GM12878 (cell line): ENCODE measurements at regions not wholly inside any gene's neighbourhood (a gene's known extent, or its start where the extent isn't known, plus 50 kb on each side); places are given as distances from the start of the nearest gene placed in this dataset.

Experiments used
- BACH1 ChIP-seq: fragments of 450-650 bp; IDR thresholded peaks from 2 replicates; pipeline ENCODE4 v1.6.1; 2017; ENCODE audit warnings: mild to moderate bottlenecking, borderline replicate concordance
- CHD2 ChIP-seq: IDR thresholded peaks from 2 replicates; pipeline ENCODE4 v1.6.1; 2011; ENCODE audit warnings: low read depth, low read length, improper control_type of control experiment, borderline replicate concordance
- CTCF ChIP-seq, 3 experiments: IDR thresholded peaks in 2 of 3; conservative IDR thresholded peaks in 1 of 3; 2 replicates each; pipeline ENCODE4 v1.5.1; 2011; ENCODE audit warnings: low read depth in 3 of 3, low read length in 3 of 3, mild to moderate bottlenecking in 3 of 3, control low read depth in 2 of 3, moderate library complexity in 2 of 3, inconsistent platforms in 1 of 3, mixed read lengths in 1 of 3; ENCODE audit not compliant: control insufficient read depth in 2 of 3, insufficient read depth in 1 of 3; ENCODE audit errors: extremely low read depth in 1 of 3
- EGR1 ChIP-seq, 2 experiments: IDR thresholded peaks; 1 replicate in 1 of 2; 2 replicates in 1 of 2; pipeline ENCODE4 v1.6.1; 2011 to 2012; ENCODE audit warnings: low read depth in 2 of 2, low read length in 2 of 2, borderline replicate concordance in 1 of 2, mild to moderate bottlenecking in 1 of 2, moderate library complexity in 1 of 2
- HCFC1 ChIP-seq: fragments of 150-350 bp; IDR thresholded peaks from 2 replicates; pipeline ENCODE4 v1.6.1; 2014; ENCODE audit warnings: low read length
- LARP7 ChIP-seq: fragments of 450-650 bp; IDR thresholded peaks from 2 replicates; pipeline ENCODE4 v1.6.1; 2017; ENCODE audit warnings: mild to moderate bottlenecking
- MAX ChIP-seq: IDR thresholded peaks from 2 replicates; pipeline ENCODE4 v1.6.1; 2012; ENCODE audit warnings: low read depth, low read length, improper control_type of control experiment
- POLR2A ChIP-seq: IDR thresholded peaks from 2 replicates; pipeline ENCODE4 v1.6.1; 2011; ENCODE audit warnings: low read depth, mild to moderate bottlenecking, low read length
- POLR2AphosphoS5 ChIP-seq: IDR thresholded peaks from 2 replicates; pipeline ENCODE4 v1.6.1; 2011; ENCODE audit warnings: mild to moderate bottlenecking, low read length, inconsistent platforms
- RCOR1 ChIP-seq: conservative IDR thresholded peaks from 2 replicates; pipeline ENCODE4 v1.6.1; 2012; ENCODE audit warnings: low read depth, low read length, improper control_type of control experiment
- REST ChIP-seq: IDR thresholded peaks from 2 replicates; pipeline ENCODE4 v1.6.1; 2012; ENCODE audit warnings: mild to moderate bottlenecking, low read depth, low read length
- USF2 ChIP-seq: IDR thresholded peaks from 2 replicates; pipeline ENCODE4 v1.6.1; 2011; ENCODE audit warnings: low read depth, low read length, improper control_type of control experiment, borderline replicate concordance
- YY1 ChIP-seq: IDR thresholded peaks from 2 replicates; pipeline ENCODE4 v1.6.1; 2011; ENCODE audit warnings: low read depth, mild to moderate bottlenecking, low read length

GRCh38 chr13:111486331-111486730, 165.9 kb downstream of the TEX29 start:
- TF ChIP-seq CHD2: no peak
- no peak for TF ChIP-seq HCFC1
- no peak for TF ChIP-seq CTCF (IDR thresholded peaks at IDR 0.05 in 2 of 3, conservative IDR thresholded peaks at IDR 0.05 in 1 of 3; ENCODE audit: control insufficient read depth in 2 of 3, extremely low read depth in 1 of 3, insufficient read depth in 1 of 3, low read depth in 3 of 3, low read length in 3 of 3)
- no peak for TF ChIP-seq REST
- no peak for TF ChIP-seq USF2
- no peak for TF ChIP-seq MAX
- no peak for TF ChIP-seq LARP7
- TF ChIP-seq EGR1 (IDR thresholded peaks at IDR 0.05; ENCODE audit: borderline replicate concordance in 1 of 2, low read depth in 2 of 2, low read length in 2 of 2): no peak
- no peak for TF ChIP-seq RCOR1
- no peak for TF ChIP-seq POLR2A
- no peak for TF ChIP-seq POLR2AphosphoS5
- no peak for TF ChIP-seq YY1
- no peak for TF ChIP-seq BACH1
